ENCODE measurements at regions not wholly inside any gene's neighbourhood (a gene's known extent, or its start where the extent isn't known, plus 50 kb on each side); places are given as distances from the start of the nearest gene placed in this dataset.

DNA sequence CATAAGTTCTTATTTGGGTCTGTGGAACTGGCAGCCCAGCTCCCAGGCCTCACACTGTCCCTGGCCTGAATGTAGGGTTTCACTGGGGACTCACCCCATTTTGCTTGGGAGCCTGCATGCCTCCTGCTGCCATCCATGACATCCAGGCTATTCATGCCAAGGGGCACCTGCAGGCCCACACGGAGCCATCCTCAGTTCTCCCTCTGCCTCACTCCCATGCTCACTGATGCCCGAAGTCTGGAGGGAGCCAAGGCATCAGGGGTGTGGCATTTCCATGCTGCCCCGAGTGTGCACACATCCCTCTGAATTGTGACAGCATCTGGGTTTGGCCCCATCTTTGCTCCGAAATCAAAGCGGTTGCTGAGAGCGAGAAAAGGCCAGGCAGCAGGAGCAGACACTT is 67.4 kb upstream of the ZNF804A start:
- Histone ChIP-seq H2AK5ac (ENCODE audit: low read length) (no peak overlapping the region), H3K4me3 (ENCODE audit: low read length) (no peak overlapping the region), H2BK120ac (ENCODE audit: low read depth, low read length) (no peak overlapping the region), H3K23ac (ENCODE audit: low read length) (no peak overlapping the region), H3K4me2 (ENCODE audit: low read length) (no peak overlapping the region), H2BK15ac (replicated peaks; ENCODE audit: low read depth) (no peak overlapping the region), H4K8ac (ENCODE audit: low read depth, low read length) (no peak overlapping the region), H4K5ac (ENCODE audit: low read length) (no peak overlapping the region), H3K4me1 (ENCODE audit: control insufficient read depth, low read depth, low read length) (no peaks in the 10 kb centered on the region), H3K18ac (ENCODE audit: low read length) (no peak overlapping the region), H3K36me3 (ENCODE audit: control insufficient read depth, insufficient read depth, low read length) (no peaks in the 10 kb centered on the region), H3K79me2 (ENCODE audit: control insufficient read depth, insufficient read depth, low read length) (no peaks in the 10 kb centered on the region), H3K27me3 (ENCODE audit: insufficient read depth, low read length, poor library complexity) (no peaks in the 10 kb centered on the region), H2BK5ac (ENCODE audit: low read length) (no peak overlapping the region), H3K79me1 (ENCODE audit: low read length) (no peaks in the 10 kb centered on the region), H3K9ac (ENCODE audit: low read length) (no peak overlapping the region), H3K4ac (ENCODE audit: low read depth, low read length) (no peak overlapping the region), H3K27ac (ENCODE audit: low read depth, low read length) (no peak overlapping the region), H3K56ac (ENCODE audit: low read length) (no peak overlapping the region)
- WGBS (ENCODE audit: extremely low coverage, insufficient coverage, low lambda C conversion rate), result no CpG with 5 or more reads among the region's 6 CpGs
- no peak for DNase-seq

DNA sequence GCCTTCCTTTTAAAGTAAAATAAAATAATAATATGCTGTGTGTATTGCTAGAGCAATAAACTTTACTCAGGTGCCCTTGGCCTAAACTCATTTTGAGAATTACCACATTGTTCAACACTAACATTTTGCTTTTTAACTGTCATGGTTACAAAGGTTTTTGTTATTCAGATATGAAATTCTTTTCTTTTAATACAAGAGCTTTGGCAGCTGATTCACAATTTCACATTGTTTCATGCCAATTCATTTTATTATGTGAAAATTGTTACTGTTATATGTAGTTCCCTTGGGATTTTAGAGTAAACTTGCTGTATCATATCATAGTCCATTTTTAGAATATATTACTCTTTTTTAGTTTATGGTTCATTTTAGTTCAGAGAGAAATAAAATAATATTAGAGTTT is 65.8 kb upstream of the ZNF804A start:
- H2BK15ac ChIP-seq (replicated peaks; ENCODE audit: low read depth), result no peak overlapping the region
- H3K4me1 ChIP-seq (ENCODE audit: control insufficient read depth, low read depth, low read length), result no peaks in the 10 kb centered on the region
- H3K27me3 ChIP-seq (ENCODE audit: insufficient read depth, low read length, poor library complexity), result no peaks in the 10 kb centered on the region
- no peak for DNase-seq
- no peak overlapping the region for H3K9ac ChIP-seq (ENCODE audit: low read length)
- no peaks in the 10 kb centered on the region for H3K79me2 ChIP-seq (ENCODE audit: control insufficient read depth, insufficient read depth, low read length)
- H3K56ac ChIP-seq (ENCODE audit: low read length), result no peak overlapping the region
- H3K79me1 ChIP-seq (ENCODE audit: low read length), result no peaks in the 10 kb centered on the region
- no peak overlapping the region for H3K23ac ChIP-seq (ENCODE audit: low read length)
- H4K8ac ChIP-seq (ENCODE audit: low read depth, low read length), result no peak overlapping the region
- no peak overlapping the region for H3K27ac ChIP-seq (ENCODE audit: low read depth, low read length)
- H2BK5ac ChIP-seq (ENCODE audit: low read length), result no peak overlapping the region
- H3K4me3 ChIP-seq (ENCODE audit: low read length), result no peak overlapping the region
- no peak overlapping the region for H3K18ac ChIP-seq (ENCODE audit: low read length)
- H4K5ac ChIP-seq (ENCODE audit: low read length), result no peak overlapping the region
- H2BK120ac ChIP-seq (ENCODE audit: low read depth, low read length), result no peak overlapping the region
- H3K4ac ChIP-seq (ENCODE audit: low read depth, low read length), result no peak overlapping the region
- no peak overlapping the region for H3K4me2 ChIP-seq (ENCODE audit: low read length)
- H2AK5ac ChIP-seq (ENCODE audit: low read length), result no peak overlapping the region
- H3K36me3 ChIP-seq (ENCODE audit: control insufficient read depth, insufficient read depth, low read length), result no peaks in the 10 kb centered on the region

DNA sequence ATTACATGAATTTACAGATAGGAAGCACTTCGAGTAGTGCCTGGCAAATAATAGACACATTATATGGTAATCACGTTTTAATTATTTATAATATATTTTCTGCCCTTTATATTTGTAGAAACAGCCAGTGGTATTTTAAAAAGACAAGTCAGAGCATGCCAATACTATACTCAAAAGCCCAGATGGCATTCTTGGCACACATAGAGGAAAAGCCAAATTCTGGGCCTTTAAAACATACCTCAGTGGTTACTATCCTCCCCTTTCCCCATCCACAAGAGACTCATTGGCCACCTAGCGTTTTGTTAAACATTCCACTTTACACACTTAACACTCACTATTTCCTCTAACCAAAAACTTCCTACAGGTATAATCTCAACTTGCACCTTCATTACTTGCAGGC is 63.3 kb upstream of the ZNF804A start:
- no peak overlapping the region for H4K8ac ChIP-seq (ENCODE audit: low read depth, low read length)
- H3K36me3 ChIP-seq (ENCODE audit: control insufficient read depth, insufficient read depth, low read length), result no peaks in the 10 kb centered on the region
- no peak overlapping the region for H3K4me2 ChIP-seq (ENCODE audit: low read length)
- H2AK5ac ChIP-seq (ENCODE audit: low read length), result no peak overlapping the region
- no peaks in the 10 kb centered on the region for H3K79me1 ChIP-seq (ENCODE audit: low read length)
- H2BK5ac ChIP-seq (ENCODE audit: low read length), result no peak overlapping the region
- H3K9ac ChIP-seq (ENCODE audit: low read length), result no peak overlapping the region
- no peaks in the 10 kb centered on the region for H3K27me3 ChIP-seq (ENCODE audit: insufficient read depth, low read length, poor library complexity)
- H3K4me3 ChIP-seq (ENCODE audit: low read length), result no peak overlapping the region
- H3K23ac ChIP-seq (ENCODE audit: low read length), result no peak overlapping the region
- 100% methylated on average over 1 of the region's 3 CpGs for WGBS (ENCODE audit: extremely low coverage, insufficient coverage, low lambda C conversion rate)
- H2BK120ac ChIP-seq (ENCODE audit: low read depth, low read length), result no peak overlapping the region
- no peak for DNase-seq
- H3K56ac ChIP-seq (ENCODE audit: low read length), result no peak overlapping the region
- no peak overlapping the region for H2BK15ac ChIP-seq (replicated peaks; ENCODE audit: low read depth)
- no peaks in the 10 kb centered on the region for H3K4me1 ChIP-seq (ENCODE audit: control insufficient read depth, low read depth, low read length)
- no peak overlapping the region for H3K18ac ChIP-seq (ENCODE audit: low read length)
- no peak overlapping the region for H3K27ac ChIP-seq (ENCODE audit: low read depth, low read length)
- no peak overlapping the region for H4K5ac ChIP-seq (ENCODE audit: low read length)
- H3K79me2 ChIP-seq (ENCODE audit: control insufficient read depth, insufficient read depth, low read length), result no peaks in the 10 kb centered on the region
- no peak overlapping the region for H3K4ac ChIP-seq (ENCODE audit: low read depth, low read length)

DNA sequence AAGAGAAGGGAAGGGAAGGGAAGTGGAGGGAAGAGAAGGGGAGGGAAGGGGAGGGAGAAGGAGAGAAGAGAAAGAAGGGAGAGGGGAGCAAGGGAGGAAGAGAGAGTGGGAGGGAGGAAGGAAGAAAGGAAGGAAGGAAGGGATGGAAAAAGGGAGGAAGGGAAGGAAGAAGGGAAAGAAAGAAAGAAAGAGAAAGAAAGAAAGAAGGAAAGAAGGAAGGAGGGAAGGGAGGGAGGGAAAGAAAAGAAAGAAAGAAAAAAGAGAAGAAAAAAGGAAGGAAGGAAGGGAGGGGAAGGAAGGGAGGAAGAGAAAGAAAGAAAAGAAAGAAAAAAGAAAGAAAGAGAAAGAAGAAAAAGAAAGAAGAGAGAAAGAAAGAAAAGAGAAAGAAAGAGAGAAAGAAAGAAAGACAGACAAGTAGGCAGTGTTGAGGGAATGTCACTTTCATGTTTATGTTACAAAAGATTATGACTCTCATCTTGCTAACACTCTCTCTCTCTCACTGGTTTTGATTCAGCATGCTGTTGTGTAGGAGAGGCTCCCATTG is 58.0 kb upstream of the ZNF804A start:
- Histone ChIP-seq H3K4me3 (ENCODE audit: low read length) (no peak overlapping the region), H3K4ac (ENCODE audit: low read depth, low read length) (no peak overlapping the region), H2AK5ac (ENCODE audit: low read length) (no peak overlapping the region), H2BK5ac (ENCODE audit: low read length) (no peak overlapping the region), H2BK120ac (ENCODE audit: low read depth, low read length) (no peak overlapping the region), H3K9ac (ENCODE audit: low read length) (no peak overlapping the region), H3K4me2 (ENCODE audit: low read length) (no peak overlapping the region), H3K56ac (ENCODE audit: low read length) (no peak overlapping the region), H2BK15ac (replicated peaks; ENCODE audit: low read depth) (no peak overlapping the region), H3K4me1 (ENCODE audit: control insufficient read depth, low read depth, low read length) (no peaks in the 10 kb centered on the region), H3K23ac (ENCODE audit: low read length) (no peak overlapping the region), H4K5ac (ENCODE audit: low read length) (no peak overlapping the region), H4K8ac (ENCODE audit: low read depth, low read length) (no peak overlapping the region), H3K79me1 (ENCODE audit: low read length) (no peaks in the 10 kb centered on the region), H3K27me3 (ENCODE audit: insufficient read depth, low read length, poor library complexity) (no peaks in the 10 kb centered on the region), H3K18ac (ENCODE audit: low read length) (no peak overlapping the region), H3K79me2 (ENCODE audit: control insufficient read depth, insufficient read depth, low read length) (no peaks in the 10 kb centered on the region), H3K27ac (ENCODE audit: low read depth, low read length) (no peak overlapping the region), H3K36me3 (ENCODE audit: control insufficient read depth, insufficient read depth, low read length) (no peaks in the 10 kb centered on the region)
- DNase-seq, result no peak

DNA sequence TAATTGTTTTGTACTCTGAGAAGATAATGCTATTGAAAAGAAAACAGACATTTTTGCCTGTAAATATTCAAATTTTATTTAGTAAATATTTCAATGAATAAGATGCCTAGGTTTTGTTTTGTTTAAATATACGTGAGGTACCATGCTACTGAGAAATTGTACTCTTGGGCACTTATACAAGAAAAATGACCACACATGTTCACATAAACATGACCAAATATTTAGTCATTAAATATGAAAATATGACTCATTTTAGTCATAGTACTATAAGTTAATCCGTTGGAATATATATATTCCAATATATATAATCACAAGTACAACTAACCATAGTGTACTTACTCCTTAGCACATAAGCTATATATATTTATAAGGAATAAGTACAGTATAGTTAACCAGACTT is 56.7 kb upstream of the ZNF804A start:
- Histone ChIP-seq H3K79me2 (ENCODE audit: control insufficient read depth, insufficient read depth, low read length) (no peaks in the 10 kb centered on the region), H2AK5ac (ENCODE audit: low read length) (no peak overlapping the region), H3K4me3 (ENCODE audit: low read length) (no peak overlapping the region), H3K4ac (ENCODE audit: low read depth, low read length) (no peak overlapping the region), H3K79me1 (ENCODE audit: low read length) (no peaks in the 10 kb centered on the region), H2BK5ac (ENCODE audit: low read length) (no peak overlapping the region), H4K5ac (ENCODE audit: low read length) (no peak overlapping the region), H3K27ac (ENCODE audit: low read depth, low read length) (no peak overlapping the region), H3K27me3 (ENCODE audit: insufficient read depth, low read length, poor library complexity) (no peaks in the 10 kb centered on the region), H3K56ac (ENCODE audit: low read length) (no peak overlapping the region), H2BK120ac (ENCODE audit: low read depth, low read length) (no peak overlapping the region), H2BK15ac (replicated peaks; ENCODE audit: low read depth) (no peak overlapping the region), H3K23ac (ENCODE audit: low read length) (no peak overlapping the region), H3K18ac (ENCODE audit: low read length) (no peak overlapping the region), H3K4me1 (ENCODE audit: control insufficient read depth, low read depth, low read length) (no peaks in the 10 kb centered on the region), H4K8ac (ENCODE audit: low read depth, low read length) (no peak overlapping the region), H3K9ac (ENCODE audit: low read length) (no peak overlapping the region), H3K36me3 (ENCODE audit: control insufficient read depth, insufficient read depth, low read length) (no peaks in the 10 kb centered on the region), H3K4me2 (ENCODE audit: low read length) (no peak overlapping the region)
- no CpG with 5 or more reads among the region's 2 CpGs for WGBS (ENCODE audit: extremely low coverage, insufficient coverage, low lambda C conversion rate)
- DNase-seq, result no peak

DNA sequence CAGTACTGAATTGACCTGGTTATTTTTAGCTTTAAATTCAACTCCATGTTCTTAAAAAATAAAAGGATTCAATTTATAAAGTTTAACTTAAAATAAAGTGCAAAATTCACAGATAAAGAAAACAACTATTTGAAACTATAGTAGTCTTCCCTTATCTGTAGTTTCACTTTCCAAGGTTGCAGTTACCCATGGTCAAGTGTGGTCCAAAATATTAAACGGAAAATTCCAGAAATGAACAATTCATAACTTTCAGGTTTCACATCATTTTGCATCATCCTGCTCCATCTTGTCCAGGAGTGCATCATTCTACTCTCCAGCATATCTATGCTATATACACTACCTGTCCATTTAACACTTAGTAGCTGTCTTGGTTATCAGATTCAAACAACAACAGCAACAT is 54.5 kb upstream of the ZNF804A start:
- Histone ChIP-seq H3K56ac (ENCODE audit: low read length) (no peak overlapping the region), H2BK5ac (ENCODE audit: low read length) (no peak overlapping the region), H2AK5ac (ENCODE audit: low read length) (no peak overlapping the region), H2BK120ac (ENCODE audit: low read depth, low read length) (no peak overlapping the region), H3K27ac (ENCODE audit: low read depth, low read length) (no peak overlapping the region), H3K36me3 (ENCODE audit: control insufficient read depth, insufficient read depth, low read length) (no peaks in the 10 kb centered on the region), H3K9ac (ENCODE audit: low read length) (no peak overlapping the region), H3K23ac (ENCODE audit: low read length) (no peak overlapping the region), H3K4me1 (ENCODE audit: control insufficient read depth, low read depth, low read length) (no peaks in the 10 kb centered on the region), H3K4me3 (ENCODE audit: low read length) (no peak overlapping the region), H3K79me2 (ENCODE audit: control insufficient read depth, insufficient read depth, low read length) (no peaks in the 10 kb centered on the region), H3K79me1 (ENCODE audit: low read length) (no peaks in the 10 kb centered on the region), H3K18ac (ENCODE audit: low read length) (no peak overlapping the region), H3K27me3 (ENCODE audit: insufficient read depth, low read length, poor library complexity) (no peaks in the 10 kb centered on the region), H2BK15ac (replicated peaks; ENCODE audit: low read depth) (no peak overlapping the region), H4K8ac (ENCODE audit: low read depth, low read length) (no peak overlapping the region), H3K4me2 (ENCODE audit: low read length) (no peak overlapping the region), H4K5ac (ENCODE audit: low read length) (no peak overlapping the region), H3K4ac (ENCODE audit: low read depth, low read length) (no peak overlapping the region)
- no peak for DNase-seq
- WGBS (ENCODE audit: extremely low coverage, insufficient coverage, low lambda C conversion rate), result no CpG with 5 or more reads among the region's 1 CpG

All from mesendoderm (in vitro differentiated cells).